HG02642 (cell line): ENCODE measurements at regions not wholly inside any gene's neighbourhood (a gene's known extent, or its start where the extent isn't known, plus 50 kb on each side); places are given as distances from the start of the nearest gene placed in this dataset.

Experiments
- ATAC-seq: cut with Tn5 transposase; IDR thresholded peaks from one replicate; pipeline ENCODE4 v1.9.1; 2021; ENCODE audit warnings: mild to moderate bottlenecking; ENCODE audit not compliant: unreplicated experiment, poor library complexity

- no peak for ATAC-seq
Measured at GRCh38 chr3:74074700-74075099, 450.0 kb upstream of the PDZRN3 start.

DNA sequence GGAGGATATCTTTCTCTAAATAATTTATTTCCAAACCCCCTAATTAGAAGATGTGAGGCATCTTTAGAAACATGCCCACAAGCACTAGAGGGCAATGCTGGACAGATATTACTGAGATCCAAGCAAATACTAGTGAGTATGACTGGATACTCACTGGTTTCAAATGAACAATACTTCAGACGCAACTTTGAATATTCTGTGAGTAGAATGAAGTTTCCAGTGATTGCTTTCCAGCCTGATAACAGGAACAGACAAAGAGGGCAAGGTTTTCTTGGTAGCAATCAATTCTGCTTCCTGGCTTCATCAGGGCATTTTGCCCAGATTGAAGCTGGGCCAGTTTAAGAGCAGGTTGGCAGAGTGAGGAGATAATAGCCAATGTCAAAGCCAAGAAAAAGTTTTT, 442.6 kb upstream of the PDZRN3 start:
- ATAC-seq = no peak

DNA sequence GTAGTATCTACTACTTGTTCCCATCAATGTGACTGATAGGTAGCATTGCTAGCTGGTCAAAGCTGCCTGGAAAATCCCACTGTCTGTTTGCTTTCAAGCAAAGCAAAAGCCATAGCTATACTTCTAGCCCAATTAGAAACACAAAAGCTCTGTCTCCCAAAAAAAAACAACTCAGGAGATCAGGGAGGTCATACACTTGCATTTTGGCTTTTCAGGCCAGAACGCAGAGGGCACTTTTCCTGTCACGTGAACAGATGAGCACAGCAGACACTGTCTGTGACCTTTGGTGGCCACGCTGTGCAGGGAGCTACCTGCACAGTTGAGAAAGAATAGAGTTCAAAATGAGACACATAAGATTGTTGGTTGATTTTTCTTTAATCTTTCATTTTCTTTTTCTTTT, 441.7 kb upstream of the PDZRN3 start:
- no peak for ATAC-seq

- ATAC-seq = no peak
Measured at GRCh38 chr3:74059923-74060600, 435.3 kb upstream of the PDZRN3 start.

- no peak for ATAC-seq
Measured at GRCh38 chr3:74059301-74059922, 434.7 kb upstream of the PDZRN3 start.

DNA sequence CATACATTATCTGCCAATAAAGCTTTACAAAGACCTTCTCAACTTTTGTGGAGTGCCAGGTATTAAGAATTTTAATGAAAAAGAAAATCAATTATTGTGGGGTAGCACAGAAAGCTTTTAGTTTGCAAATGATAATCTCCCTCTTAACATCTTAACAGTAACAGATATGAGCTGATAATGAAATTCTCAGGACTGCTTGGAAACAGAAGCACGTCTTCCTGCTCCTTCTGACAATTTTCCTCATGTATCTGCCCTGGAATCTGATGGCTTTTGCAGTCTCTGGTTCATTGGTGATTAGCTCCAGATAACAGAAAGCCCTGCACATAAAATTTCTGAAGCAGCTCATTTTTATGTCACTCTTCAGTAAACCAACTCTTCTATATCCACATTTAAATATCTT, 432.4 kb upstream of the PDZRN3 start:
- no peak for ATAC-seq

- no peak for ATAC-seq
Measured at GRCh38 chr3:74055061-74055460, 430.3 kb upstream of the PDZRN3 start.

DNA sequence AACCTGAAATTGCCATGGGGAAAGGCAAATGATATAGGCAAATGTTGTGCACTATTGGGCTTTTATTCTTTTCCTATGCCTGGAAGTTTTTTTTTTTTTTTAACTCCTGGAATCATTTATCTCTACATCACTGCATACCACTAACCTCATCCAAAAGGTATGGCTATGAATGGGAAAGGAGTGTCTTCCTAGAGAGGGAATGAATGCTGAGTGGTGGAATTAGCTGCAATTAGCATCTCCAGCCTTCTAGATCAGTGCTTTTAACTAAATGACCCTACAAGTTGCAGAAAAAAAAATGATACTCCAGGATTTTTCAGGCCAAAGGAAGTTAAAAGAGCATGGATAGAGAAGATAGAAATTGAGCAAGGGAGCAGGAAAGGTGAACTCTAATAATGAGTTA, 429.8 kb upstream of the PDZRN3 start:
- ATAC-seq = no peak

DNA sequence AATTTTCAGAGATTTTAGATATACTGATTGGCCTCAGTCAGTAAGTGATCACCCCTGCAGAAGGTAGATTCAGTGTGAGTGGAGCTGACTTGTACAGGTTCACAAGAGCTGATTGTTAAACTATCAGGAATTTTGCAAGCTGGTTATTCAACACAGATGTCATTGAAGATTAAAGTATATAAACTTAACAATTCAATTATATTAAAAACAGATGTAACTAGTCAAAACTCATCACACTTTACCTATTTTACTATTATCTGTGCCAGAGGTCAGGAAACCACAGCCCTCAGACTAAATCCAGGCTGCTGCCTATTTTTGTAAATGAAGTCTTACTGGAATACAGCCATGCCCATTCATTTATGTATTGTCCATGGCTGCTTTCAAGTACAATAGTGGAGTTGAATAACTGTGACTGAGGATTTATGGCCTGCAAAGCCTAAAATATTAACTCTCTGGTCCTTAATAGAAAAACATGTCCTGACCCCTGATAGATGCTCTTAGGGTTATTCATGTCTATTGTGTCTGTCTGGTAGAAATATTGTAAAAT, 429.3 kb upstream of the PDZRN3 start:
- no peak for ATAC-seq

DNA sequence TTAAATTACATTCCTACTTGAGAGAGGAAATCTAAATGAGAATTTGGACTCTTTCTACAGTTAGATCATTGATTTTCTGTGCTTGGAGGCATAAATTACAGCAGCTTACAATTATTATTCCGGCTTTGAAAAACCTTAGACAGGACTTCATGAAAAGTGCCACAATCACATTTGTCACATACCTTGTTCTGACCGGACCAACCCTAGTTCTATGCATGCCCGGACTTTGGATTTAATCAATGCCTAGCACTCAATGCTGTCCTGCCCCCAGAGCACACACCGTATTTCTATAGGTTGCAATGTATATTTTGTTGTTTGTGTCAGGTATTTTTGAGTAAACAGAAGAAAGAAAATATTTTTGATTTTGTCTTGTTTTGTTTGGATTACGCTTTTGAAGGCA, 424.7 kb upstream of the PDZRN3 start:
- ATAC-seq = no peak

DNA sequence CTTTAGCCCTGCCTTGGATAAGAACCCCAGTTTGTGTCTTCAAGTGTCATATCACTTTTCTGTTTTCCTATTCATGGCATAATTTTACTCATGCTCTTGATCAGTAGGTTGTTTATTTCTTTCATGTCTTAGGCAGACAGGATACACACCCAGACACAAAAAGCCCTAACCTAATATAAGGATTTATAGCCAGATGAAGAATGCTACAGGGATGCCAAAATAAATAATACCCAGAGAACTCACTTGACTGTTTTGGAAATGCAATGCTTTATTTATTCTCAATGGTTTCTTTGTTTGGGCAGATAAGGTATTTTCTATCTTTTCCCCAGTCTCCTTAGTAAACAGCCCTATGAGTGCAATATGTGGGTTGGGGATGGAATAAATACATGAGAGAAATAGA, 424.0 kb upstream of the PDZRN3 start:
- no peak for ATAC-seq

DNA sequence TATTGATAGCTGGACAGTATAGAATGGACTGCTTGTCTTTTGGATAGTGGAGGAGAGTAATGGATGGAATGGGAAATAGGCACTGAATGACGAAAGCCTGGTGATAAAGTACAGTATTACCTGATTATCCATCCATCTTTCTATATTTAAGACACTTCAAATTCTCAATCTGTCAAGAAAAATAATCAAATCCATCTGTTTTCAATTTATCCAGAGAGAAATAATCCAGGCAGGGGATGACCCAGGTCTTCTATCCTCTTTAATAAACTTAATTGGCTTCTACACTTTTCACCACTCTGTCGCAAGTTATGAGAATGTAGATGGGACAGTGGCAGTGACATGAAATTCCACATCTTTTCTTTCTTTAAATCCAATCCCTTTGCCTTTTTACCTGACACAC, 420.3 kb upstream of the PDZRN3 start:
- ATAC-seq = no peak

- no peak for ATAC-seq
Measured at GRCh38 chr3:74041068-74041675, 416.4 kb upstream of the PDZRN3 start.

- ATAC-seq = no peak
Measured at GRCh38 chr3:74039105-74039504, 414.4 kb upstream of the PDZRN3 start.

GRCh38 chr3:74036568-74036967, 411.8 kb upstream of the PDZRN3 start:
- ATAC-seq = no peak

- no peak for ATAC-seq
Measured at GRCh38 chr3:74036102-74036501, 411.4 kb upstream of the PDZRN3 start.

DNA sequence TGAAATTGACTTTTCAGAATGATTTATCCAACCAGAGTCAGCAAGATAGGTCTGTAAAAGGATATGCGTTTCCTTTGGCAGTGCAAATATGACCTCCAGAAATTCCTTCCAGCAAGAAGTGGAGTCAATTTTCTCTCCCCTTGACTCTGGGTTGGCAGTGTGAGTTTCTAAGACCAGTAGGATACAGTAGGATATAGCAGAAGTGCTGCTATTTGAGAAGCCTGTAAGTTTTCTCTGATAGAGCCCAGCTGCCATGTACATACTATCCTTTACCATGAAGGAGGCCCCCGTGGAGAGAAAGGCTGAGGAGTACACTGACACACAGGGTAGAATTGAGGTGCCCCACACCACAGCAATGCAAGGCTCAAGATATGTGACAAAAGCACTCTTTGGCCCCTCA, 409.1 kb upstream of the PDZRN3 start:
- ATAC-seq = no peak

DNA sequence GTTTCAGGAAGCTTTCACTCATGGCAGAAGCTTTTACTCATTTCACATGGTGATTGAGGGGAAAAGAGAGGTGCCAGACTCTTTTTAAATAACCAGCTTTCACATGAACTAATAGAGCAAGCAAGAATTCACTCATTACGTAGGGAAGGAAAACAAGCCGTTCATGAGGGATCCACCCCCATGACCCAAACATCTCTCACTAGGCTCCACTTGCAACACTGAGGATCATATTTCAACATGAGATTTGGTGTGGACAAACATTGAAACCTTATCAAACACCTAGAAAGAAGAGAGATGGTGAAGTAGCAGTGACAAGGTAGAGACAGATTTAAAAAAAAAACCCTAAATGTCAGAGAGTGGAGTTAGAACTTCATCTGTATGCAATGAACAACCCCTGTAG, 408.6 kb upstream of the PDZRN3 start:
- no peak for ATAC-seq

DNA sequence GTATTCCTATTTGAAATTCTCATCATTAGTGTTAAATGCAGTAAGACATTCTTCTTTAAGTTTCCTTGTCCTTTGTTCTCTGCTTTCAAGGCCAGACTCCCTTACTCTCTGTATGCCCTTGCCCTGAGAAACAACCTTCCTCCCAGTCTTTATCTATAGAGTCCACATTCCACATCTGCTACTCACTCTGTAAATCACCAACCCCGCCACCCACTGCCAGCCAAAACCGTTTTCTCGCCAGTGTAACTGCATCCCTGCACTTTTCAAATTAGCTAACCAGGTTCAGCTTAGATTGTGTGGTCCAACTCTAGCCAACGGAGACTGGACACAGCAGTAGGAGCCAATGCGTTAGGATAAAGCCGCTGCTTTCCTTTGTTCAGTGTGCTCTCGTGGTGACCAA, 402.4 kb upstream of the PDZRN3 start:
- no peak for ATAC-seq

- no peak for ATAC-seq
Measured at GRCh38 chr3:74023395-74023794, 398.7 kb upstream of the PDZRN3 start.

DNA sequence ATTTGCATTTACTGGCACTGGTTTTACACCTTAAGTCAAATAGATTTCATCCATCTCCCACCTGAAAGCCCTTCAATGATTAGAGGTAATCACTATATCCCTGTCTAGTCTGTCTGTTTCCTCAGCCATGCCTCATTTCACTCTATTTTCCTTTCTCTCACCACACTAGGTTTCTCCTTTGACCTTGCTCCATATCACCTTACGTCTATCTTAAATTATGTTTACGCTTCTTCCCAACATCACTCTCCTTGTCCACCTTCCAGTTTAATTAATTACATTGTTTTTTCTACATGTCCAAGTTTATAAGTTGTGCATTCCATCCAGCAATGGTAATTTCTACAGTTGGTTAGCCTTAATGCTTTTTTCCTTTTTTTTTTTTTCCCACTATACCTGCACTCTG, 396.7 kb upstream of the PDZRN3 start:
- no peak for ATAC-seq
